HUES6 (cell line): ENCODE measurements at regions not wholly inside any gene's neighbourhood (a gene's known extent, or its start where the extent isn't known, plus 50 kb on each side); places are given as distances from the start of the nearest gene placed in this dataset.

Source experiments
- H3K27ac ChIP-seq: 2 replicates; pipeline ENCODE4 v1.7.0; 2013; ENCODE audit warnings: low read depth, mild to moderate bottlenecking, low read length, inconsistent platforms
- H3K27me3 ChIP-seq: 2 replicates; pipeline ENCODE4 v1.6.1; 2013; ENCODE audit warnings: low read length; ENCODE audit not compliant: control insufficient read depth, insufficient read depth
- H3K36me3 ChIP-seq: 2 replicates; pipeline ENCODE4 v1.6.1; 2013; ENCODE audit warnings: low read length; ENCODE audit not compliant: control insufficient read depth, insufficient read depth
- H3K4me1 ChIP-seq: 2 replicates; pipeline ENCODE4 v1.6.1; 2013; ENCODE audit warnings: low read length; ENCODE audit not compliant: control insufficient read depth, insufficient read depth
- H3K4me3 ChIP-seq: 2 replicates; pipeline ENCODE4 v1.5.1; 2013; ENCODE audit warnings: low read depth, low read length
- H3K9ac ChIP-seq: one replicate; pipeline ENCODE4 v1.6.1; 2013; ENCODE audit warnings: mild to moderate bottlenecking, low read length
- H3K9me3 ChIP-seq: 2 replicates; pipeline ENCODE4 v1.6.1; 2013; ENCODE audit warnings: low read depth, low read length; ENCODE audit not compliant: control insufficient read depth, insufficient read depth

- Histone ChIP-seq H3K27ac (peak overlapping the region; percentile 10; the same call in 1 of the 2 replicates), H3K4me1 (peaks cover 43% of the 10 kb centered on the region), H3K4me3 (no peak overlapping the region), H3K36me3 (no peaks in the 10 kb centered on the region), H3K9ac (no peak overlapping the region), H3K9me3 (no peaks in the 10 kb centered on the region), H3K27me3 (no peaks in the 10 kb centered on the region)
Measured at GRCh38 chr20:19958928-19959327, 58.2 kb upstream of the NAA20 start.

DNA sequence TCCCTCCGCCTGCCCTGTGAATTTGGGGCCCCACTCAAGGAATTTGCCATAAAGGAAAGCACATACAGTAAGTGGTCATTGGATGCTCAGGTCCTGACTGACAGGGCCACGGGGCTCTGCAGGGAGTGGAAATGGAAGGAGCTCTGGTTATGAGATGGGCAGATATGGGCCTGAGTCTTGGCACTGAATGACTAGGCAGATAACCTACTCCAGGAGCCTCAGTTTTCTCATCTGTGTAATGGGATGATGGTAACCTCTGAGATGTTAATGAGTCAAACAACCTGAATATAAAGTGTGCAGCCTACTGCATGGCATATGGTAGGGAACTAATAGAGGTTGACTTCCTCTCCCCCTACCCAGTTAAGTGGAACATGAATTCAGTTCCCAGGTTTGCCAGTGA, 56.4 kb upstream of the NAA20 start:
- H3K36me3 ChIP-seq, result no peaks in the 10 kb centered on the region
- H3K27me3 ChIP-seq, result no peaks in the 10 kb centered on the region
- H3K9me3 ChIP-seq, result no peaks in the 10 kb centered on the region
- H3K4me1 ChIP-seq, result peaks cover 43% of the 10 kb centered on the region
- H3K27ac ChIP-seq, result no peak overlapping the region
- no peak overlapping the region for H3K9ac ChIP-seq
- H3K4me3 ChIP-seq, result no peak overlapping the region

- H3K27me3 ChIP-seq, result no peaks in the 10 kb centered on the region
- H3K9me3 ChIP-seq, result no peaks in the 10 kb centered on the region
- H3K4me3 ChIP-seq, result peak overlapping the region; percentile 4; the same call in 1 of the 2 replicates
- H3K36me3 ChIP-seq, result no peaks in the 10 kb centered on the region
- no peak overlapping the region for H3K27ac ChIP-seq
- no peak overlapping the region for H3K9ac ChIP-seq
- H3K4me1 ChIP-seq, result peaks cover 43% of the 10 kb centered on the region
Measured at GRCh38 chr20:19961293-19961692, 55.9 kb upstream of the NAA20 start.

GRCh38 chr20:19962958-19963357, 54.2 kb upstream of the NAA20 start:
- Histone ChIP-seq H3K27ac (no peak overlapping the region), H3K4me1 (peaks cover 40% of the 10 kb centered on the region)

GRCh38 chr20:19964289-19965265, 52.6 kb upstream of the NAA20 start:
- H3K4me3 ChIP-seq, result no peak overlapping the region
- no peak overlapping the region for H3K9ac ChIP-seq
- H3K9me3 ChIP-seq, result no peaks in the 10 kb centered on the region
- no peak overlapping the region for H3K27ac ChIP-seq
- no peaks in the 10 kb centered on the region for H3K27me3 ChIP-seq
- no peaks in the 10 kb centered on the region for H3K36me3 ChIP-seq
- peaks cover 24% of the 10 kb centered on the region for H3K4me1 ChIP-seq

More at GRCh38 chr20:19962958-19963357, 54.2 kb upstream of the NAA20 start:
- Histone ChIP-seq H3K9ac (no peak overlapping the region), H3K36me3 (no peaks in the 10 kb centered on the region), H3K9me3 (no peaks in the 10 kb centered on the region), H3K4me3 (no peak overlapping the region), H3K27me3 (no peaks in the 10 kb centered on the region)

- Histone ChIP-seq H3K27me3 (no peaks in the 10 kb centered on the region), H3K27ac (no peak overlapping the region), H3K9me3 (no peaks in the 10 kb centered on the region), H3K4me3 (no peak overlapping the region), H3K9ac (no peak overlapping the region), H3K4me1 (peaks cover 2% of the 10 kb centered on the region), H3K36me3 (no peaks in the 10 kb centered on the region)
Measured at GRCh38 chr20:19966840-19967239, 50.3 kb upstream of the NAA20 start.
